Fibroblast of upper back skin (primary cell): ENCODE measurements at regions not wholly inside any gene's neighbourhood (a gene's known extent, or its start where the extent isn't known, plus 50 kb on each side); places are given as distances from the start of the nearest gene placed in this dataset.
"Not testable (repeated sequence)": the region's sequence is repeated elsewhere in the genome, so short reads cannot be mapped to it uniquely, and the experiment has no call there.

Experiments
- DNase-seq: peaks from one replicate; pipeline ENCODE4 v3.0.0-alpha.2; 2013

DNA sequence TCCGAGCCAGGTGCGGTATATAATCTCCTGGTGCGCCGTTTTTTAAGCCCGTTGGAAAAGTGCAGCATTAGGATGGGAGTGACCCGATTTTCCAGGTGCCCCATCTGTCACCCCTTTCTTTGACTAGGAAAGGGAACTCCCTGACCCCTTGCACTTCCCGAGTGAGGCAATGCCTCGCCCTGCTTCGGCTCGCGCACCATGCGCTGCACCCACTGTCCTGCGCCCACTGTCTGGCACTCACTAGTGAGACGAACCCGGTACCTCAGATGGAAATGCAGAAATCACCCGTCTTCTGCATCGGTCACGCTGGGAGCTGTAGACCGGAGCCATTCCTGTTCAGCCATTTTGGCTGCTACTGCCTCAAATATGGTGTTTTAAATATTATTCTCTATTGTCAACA, 198.0 kb downstream of the MEIS1 start:
- not testable (repeated sequence) for DNase-seq

DNA sequence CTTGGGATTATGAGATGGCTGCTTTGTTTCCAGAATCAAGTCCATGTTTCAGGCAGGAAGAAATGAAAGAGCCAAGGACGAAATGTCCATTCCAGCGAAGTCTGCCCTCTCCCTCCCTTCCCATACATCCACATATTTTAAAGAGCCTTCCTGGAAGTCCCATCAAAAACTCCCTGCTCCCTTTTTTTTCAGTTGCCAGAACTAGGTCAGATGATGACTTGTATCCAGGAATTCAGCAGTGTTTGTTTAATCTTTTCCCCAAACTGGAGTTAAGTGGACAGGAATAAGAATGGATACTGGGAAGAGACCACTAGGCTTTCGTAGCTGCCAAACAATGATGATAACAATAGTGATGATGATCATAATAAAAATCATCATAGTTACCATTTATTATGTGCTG, 198.7 kb downstream of the MEIS1 start:
- no peak for DNase-seq

DNA sequence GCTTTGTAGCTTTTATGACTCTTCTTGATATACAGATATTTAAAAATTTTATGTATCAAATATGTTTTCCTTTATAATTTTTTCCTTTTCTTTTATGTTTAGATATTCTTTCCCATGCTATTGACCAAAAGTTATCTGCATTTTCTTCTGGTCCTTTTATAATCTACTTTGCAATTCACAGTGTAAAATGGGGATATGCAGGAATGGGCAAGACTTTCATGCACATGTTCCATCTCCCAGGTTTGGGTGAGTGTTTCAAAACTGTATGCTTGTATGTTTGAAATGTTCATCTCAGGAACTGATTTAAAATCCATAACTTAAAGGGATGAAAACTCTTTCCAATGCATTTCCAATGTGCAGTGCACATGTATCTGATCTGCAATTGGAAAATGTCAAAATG, 199.9 kb downstream of the MEIS1 start:
- no peak for DNase-seq

DNA sequence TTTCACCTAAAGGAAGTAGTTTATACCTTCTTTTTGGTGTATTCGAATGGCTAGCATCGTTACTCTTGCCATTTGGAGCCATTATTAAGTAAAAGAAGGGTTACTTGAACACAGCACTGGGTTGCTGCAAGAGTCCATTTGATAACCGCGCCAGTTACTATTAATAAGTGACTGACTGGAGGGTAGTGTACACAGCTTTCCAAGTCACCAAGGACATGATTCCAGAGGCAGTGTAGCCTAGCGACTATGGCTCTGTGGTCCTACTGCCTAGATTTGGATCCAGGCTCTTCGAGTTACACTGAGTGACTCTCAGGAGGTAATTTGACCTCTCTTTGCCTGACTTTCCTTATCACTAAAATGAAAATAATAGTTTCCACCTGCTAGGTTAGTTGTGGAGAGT, 206.8 kb downstream of the MEIS1 start:
- no peak for DNase-seq

DNA sequence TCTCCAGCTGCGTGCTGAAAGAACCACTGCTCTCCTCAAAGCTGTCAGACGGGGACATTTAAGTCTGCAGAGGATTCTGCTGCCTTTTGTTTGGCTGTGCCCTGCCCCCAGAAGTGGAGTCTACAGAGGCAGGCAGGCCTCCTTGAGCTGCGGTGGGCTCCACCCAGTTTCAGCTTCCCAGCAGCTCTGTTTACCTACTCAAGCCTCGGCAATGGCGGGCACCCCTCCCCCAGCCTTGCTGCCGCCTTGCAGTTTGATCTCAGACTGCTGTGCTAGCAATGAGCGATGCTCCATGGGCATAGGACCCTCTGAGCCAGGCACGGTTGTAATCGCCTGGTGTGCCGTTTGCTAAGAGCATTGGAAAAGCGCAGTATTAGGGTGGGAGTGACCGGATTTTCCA, 213.2 kb downstream of the MEIS1 start:
- DNase-seq: not testable (repeated sequence)

DNA sequence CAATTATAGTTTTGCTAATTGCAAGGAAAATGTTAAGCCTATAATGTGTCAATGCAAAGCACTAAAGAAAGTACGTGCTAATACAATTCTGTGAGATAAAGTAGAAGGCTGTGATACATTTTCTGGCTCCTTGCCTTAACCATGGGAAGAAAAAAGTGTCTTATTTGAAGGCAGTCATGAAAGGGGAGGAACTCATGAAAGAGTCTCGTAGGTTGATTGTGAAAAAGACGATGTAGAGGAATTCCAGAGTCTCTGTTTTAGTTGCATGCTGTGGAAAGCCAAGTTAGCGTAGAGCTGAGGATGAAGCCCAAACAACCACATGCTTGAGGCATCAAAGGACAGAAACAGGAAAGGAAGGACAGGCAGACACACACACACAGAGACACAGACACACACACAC, 214.1 kb downstream of the MEIS1 start:
- peak; percentile 14 for DNase-seq

DNA sequence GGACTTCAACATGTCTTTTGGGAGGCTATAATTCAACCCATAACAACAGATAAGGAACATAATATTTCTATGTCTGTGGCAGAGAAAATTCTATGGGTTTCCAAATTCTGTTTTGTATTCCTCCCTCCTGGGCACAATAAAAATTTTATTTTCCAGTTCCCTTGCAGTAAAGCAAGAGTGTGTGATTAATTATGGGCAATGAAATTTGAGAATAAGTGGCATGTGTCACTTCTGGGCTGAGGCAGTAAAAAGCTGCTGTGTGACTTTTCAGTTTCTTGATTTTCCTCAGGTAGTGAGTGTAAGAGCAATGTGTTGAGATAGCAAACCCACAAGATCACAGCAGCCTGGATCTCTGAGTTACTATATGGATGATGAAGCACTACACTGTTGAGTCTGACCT, 216.4 kb downstream of the MEIS1 start:
- DNase-seq: no peak

DNA sequence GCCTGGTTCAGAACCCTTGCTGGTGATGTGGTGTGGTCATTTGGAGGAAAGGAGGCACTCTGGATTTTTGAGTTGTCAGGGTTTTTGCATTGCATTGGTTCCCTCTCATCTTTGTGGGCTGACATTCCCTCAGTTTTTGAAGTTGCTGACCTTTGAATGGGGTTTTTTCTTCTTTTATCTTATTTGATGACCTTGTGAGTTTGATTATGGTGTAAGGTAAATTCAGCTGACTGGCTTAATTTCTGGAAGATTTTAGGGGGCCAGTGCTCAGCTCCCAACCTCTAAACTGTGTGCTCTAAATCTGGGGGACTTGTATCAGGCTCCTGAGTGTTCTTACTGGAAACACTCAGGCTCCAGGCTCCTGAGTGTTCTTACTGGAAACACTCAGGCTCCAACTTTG, 225.9 kb downstream of the MEIS1 start:
- no peak for DNase-seq

DNA sequence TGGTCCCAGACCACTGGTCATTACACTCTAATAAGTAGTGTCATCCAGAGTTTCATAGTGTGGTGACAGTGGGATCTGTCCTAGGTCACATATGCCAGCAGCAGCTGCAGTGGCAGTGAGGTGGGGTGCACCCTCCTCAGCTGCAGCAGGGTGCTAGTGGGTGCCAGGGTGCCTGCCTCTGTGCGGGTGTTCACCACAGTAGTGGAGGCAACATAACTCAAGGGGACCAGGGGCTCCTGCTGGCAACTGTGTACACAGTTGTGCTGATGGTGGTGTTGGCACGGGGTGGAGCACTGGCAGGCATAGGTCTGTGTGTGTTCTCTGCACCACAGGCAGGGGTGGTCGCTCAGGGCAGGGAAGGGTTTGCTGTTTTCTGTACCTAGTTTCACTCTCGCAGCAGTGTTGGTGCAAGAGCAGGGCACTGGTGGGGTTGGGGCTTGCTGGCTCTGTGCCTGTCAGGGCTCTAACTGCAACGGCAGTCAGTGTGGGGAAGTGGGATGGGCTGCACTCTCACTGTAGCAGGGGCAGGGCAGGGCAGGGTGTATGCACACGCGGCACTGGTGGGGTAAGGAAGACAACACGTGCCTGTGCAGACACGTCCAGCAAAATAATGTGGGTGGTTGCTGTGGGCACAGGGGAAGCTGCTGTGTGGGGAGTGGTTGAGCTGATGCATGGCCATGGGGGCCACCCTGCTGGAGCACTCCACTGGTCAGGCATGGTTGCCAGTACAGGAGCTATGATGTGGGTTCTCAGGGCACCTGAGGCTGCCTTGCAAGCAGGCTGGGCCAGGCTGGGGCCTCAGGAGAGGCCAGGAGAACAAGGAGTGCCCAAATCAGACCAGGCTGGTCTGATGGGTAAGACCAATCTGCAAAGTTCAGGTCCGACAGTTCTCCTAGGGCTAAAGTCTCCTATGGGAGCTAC, 226.6 kb downstream of the MEIS1 start:
- no peak for DNase-seq

DNA sequence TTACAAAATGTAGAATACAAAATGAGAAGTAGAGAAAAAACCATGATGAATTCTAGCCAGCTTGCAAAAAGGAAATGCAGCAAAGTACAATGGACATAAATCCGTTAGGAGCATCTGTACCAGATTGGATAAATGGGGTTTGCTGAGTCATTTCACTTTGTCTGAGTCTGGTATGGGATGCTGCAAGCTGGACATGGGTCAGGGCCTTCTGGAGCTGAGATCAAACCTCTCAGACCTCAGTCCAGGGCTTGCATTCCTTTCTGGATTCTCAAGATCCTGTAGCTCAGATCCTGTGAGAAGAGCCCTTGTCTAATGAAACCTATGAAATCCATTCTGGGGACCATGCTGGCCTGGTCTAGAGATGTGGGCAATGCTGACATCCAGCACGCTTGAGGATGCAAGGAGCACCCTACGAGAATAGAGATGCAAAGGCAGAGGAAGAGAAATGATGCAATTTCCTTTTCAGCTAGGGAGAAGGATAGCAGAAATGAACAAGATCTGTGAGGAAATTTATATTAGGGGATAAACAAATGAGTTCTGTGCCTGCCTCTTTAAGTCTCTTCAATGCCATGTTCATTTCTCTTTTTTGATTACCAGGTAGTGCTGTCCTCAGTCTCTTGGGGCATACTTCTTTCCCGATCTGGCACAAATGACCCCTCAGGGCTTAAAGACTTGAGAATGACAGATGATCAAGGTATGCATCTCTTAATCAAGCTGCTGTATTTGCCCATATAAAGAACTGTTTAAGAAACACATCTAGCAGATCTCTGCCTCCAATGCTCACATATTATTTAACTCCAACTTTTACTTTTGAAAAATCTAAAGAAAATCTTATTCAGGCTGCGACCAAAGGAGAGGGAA, 230.4 kb downstream of the MEIS1 start:
- peak; percentile 28 for DNase-seq

DNA sequence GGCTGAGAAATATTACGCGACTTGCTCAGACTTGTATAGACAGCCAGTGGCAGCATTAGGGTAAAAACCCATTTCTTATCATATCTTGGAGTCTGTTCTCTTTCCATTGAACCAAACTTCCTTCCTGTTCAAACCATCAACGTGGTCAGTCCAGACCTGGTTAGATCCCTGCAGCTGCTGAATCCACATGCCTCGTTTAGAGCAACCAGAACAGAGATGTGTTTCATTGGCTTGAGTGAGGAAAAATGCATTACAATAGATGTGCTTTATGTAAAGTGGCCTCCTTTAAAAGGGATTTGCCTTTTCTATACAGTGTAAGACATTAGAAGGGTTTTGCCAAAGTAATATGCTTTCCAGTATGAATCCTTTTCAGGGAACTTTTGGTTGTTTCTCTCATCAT, 232.4 kb downstream of the MEIS1 start:
- no peak for DNase-seq

DNA sequence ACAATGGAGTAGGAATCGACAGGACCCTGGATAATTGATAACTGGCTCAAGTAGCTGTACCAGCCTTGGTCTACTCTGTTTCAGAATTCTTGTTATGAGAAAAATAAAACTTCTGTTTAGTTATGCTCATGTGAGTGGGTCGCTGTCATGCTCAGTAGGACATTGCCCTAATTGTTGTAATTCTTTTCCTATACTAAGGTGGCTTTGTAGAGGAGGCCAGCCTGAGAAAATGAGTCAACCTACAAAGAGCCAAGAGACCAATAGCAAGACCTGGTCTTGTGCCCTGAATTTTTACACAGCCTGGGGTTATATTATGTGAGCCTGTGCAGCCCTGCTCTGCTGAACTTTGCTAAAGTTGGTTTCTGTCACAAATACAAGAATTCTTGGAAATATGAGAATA, 238.4 kb downstream of the MEIS1 start:
- DNase-seq: no peak

DNA sequence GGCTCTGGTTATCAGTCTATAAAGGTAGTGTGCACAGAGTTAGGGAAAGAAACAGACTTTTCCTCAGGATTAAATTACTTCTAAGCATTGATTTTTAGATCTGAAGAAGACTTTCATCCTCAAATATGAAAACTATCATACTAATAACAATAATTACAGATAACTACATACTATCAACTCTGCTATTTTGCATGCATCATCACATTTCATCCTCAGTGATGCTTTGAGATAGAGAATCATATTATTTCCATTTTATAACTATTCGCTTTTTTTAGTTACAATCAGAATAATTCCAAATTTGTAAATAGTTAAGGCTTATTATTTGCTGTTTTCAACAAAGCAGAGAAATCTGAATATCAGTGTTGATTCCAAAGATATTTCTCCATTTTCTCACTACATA, 239.2 kb downstream of the MEIS1 start:
- no peak for DNase-seq

DNA sequence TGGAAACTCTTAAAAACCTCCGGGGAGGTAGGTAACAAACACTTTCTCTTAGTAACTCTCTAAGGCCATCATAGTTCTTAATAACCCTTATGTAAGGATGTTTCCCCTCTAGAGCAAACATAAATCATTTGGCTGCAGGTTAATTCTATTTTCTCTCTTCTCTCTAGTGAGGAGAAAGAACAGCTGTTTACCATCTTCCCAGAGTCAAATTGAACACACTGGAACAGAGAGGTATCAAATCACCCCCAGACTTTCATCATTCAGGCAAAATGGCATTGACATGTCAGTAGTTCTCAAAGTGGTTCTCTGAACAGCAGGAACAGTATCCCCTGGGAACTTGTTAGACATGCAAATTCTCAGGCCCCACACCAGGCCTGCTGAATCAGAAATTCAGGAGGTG, 240.7 kb downstream of the MEIS1 start:
- DNase-seq: no peak

DNA sequence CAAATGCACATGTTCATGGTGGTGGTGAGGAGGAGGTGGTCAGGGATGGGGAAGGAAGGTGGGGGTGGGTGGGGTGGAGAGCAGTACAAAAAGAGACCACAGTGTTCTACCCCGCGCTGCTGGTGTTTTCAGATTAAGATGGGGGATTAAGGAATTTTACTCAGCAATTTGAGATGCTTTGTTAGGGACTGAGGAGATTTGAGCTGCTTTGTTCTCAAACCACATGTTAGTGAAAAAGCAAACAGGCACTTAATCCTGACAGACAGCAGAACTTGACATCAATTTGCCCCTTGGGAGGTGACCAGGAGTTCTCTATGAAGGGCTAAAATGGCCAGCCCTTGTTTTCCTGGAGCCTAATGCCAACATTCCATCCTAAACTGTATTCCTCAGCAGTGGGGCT, 244.5 kb downstream of the MEIS1 start:
- peak; percentile 40 for DNase-seq

DNA sequence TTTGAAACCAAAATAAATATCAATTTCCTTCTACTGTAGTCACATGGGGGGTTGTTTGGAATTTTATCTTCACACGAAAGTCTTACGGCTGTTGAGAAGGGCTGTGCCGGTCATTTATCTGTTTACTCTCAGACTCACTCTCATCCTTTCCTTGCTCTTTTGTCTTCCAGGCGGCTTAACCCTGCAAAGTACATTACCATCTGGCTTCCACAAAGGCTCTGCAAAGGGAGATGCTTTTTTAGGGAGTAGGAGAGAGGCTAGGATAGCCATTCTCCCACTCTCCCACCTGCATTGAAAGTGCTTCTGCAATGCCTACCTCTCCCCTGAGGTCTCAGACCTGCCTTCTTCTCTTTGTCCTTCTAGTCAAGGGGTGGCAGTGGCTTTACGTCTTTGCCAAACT, 247.6 kb downstream of the MEIS1 start:
- DNase-seq: no peak

DNA sequence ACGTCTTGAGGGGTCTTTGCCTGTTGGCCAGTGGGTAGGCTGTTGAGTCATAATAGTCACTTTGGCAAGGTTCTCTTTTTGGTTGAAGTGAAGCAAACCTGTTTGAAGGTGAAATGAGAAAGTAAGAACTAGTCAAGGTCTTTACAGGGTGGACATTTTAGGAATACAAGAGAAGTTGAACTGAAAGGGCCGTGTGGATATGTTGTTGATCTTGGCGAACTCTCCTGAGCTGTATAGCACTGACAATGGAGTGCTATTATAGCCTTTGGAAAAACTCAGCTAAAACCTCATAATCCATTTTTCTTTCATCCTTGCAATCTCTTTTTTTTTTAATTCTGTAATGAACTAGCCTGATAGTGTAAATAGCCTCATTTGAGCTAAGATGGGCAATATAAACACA, 248.1 kb downstream of the MEIS1 start:
- no peak for DNase-seq

DNA sequence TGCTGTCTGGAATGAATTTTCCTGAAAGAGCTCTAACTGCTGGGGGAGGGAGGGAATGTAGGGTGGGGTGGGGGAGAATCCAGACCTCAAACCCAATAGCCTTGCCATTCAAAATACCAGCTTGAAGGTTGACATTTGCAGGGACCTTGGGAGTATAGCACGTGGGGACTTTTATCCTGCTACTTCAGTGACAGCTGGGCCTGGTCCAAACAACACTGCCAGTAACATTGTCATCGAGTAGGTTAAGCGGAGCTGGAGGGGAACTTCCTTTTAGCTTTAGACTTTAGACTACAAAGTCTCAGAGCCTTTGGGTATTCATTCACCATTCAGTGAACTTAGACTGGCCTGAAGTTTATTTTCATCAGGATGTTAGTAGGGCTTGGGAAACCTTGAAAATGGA, 248.7 kb downstream of the MEIS1 start:
- no peak for DNase-seq

DNA sequence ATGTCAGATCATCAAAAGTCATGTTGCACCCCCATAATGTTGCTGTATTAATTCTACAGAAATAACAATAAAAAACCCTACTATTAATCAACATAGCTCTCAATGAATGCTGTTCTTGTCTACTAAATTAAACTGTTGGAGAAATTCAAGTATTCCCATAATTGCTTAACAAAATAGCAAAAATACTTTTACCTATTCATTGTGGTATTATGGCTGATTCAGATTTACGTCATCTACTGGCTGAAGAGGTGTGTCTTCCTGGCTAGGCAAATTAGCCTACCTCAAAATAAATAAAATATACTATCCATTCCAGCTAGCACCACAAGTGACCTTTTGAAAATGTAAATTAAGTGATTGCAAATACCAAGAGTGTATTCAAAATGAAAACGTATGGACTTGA, 249.4 kb downstream of the MEIS1 start:
- DNase-seq: peak; percentile 16

DNA sequence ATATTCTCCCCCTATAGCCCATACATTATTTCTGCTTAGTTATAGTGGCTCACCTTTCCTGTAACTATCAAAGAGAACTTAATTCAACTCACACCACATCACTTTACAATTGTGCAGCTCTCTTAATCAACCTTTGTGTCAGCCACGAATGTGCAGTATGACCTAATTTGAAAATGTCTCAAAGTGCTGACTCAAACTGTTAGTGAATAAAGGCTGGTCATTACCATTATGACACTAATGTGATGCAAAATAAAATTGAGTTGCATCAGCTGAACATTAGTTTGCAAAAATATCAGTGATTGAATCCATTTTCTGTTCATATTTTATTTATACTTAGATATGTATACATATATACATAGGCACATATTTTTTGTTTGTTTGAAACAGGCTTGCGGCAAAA, 251.8 kb downstream of the MEIS1 start:
- peak; percentile 72 for DNase-seq

DNA sequence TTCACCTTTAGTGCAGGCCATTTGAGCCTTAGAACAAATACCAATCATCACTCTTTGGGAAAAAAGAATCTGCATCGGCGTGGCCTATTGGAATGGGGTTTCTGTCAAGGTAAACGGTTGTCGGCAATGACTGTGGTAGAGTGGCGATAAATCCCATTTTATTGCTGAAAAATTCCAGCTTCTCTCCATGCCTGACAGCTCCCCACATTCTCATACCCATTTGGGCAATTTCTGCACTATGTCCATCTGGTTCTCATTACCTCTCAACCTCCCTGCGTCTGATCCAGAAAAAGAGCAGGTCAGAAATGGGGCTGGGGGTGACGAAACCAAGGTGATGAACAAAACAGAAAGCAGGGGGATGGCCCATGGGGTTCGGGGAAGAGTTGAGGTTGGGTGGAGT, 254.0 kb downstream of the MEIS1 start:
- DNase-seq: peak; percentile 41

DNA sequence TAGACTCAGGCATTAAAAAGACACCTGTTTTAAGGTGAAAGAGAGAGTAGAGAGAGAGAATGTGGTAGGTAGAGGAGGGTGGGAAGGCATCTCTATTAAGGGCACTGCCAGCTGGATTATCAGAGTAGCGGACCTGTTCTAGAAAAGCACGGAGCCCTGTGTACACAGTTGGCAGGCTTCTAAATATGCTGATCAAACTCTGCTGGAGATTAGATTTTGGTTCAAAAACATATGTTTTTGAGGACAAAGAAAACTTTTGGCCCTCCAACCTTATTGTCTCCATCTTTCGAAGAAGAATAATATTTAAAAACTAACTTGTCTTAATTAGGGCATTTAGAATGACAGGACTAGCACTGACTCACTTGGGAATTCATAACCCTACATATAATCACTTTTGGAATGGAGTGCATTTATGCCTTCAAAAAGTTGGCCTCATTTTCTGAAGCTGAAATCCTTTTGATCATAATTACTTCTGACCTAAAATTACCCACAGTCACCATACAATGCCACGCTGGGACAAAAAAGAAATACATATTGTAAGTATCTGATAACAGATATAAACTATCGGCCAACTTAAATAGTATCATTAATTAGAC, 254.6 kb downstream of the MEIS1 start:
- no peak for DNase-seq
